IMR-90 (cell line): ENCODE measurements at regions not wholly inside any gene's neighbourhood (a gene's known extent, or its start where the extent isn't known, plus 50 kb on each side); places are given as distances from the start of the nearest gene placed in this dataset.

Experiments used
- ATAC-seq: fragments of 200-7000 bp; cut with Tn5 transposase; 2 replicates; pipeline ENCODE4 v1.9.1; 2020; ENCODE audit warnings: low read depth, mild to moderate bottlenecking, moderate library complexity
- BruUV-seq: library from RNA; stranded (reverse); fragments of 400-500 nt; replicated peaks from 2 replicates; lab custom pipeline; 2021; lab: Mats Ljungman, UMichigan
- CTCF ChIA-PET: fragments of 300-600 bp; formaldehyde crosslinking; extraction: SDS; loops from one replicate; lab custom pipeline; 2021; ENCODE audit warnings: antibody characterized with exemption; lab: Yijun Ruan, JAX
- POLR2A ChIA-PET: fragments of 300-600 bp; sonication (Branson Sonifier 250); formaldehyde crosslinking; loops from one replicate; lab custom pipeline; 2022; ENCODE audit warnings: antibody characterized with exemption; ENCODE audit not compliant: unreplicated experiment; lab: Charles Lee
- DNase-seq: peaks from one replicate; pipeline ENCODE4 v3.0.0; 2013
- H2AFZ ChIP-seq: replicated peaks from 2 replicates; pipeline ENCODE3; 2013; ENCODE audit warnings: low read length, mild to moderate bottlenecking; ENCODE audit not compliant: poor library complexity
- H2AK5ac ChIP-seq: 2 replicates; pipeline ENCODE4 v1.6.1; 2013; ENCODE audit warnings: low read depth, low read length, inconsistent platforms
- H2AK9ac ChIP-seq: replicated peaks from 2 replicates; pipeline ENCODE3; 2013; ENCODE audit warnings: mild to moderate bottlenecking, low read depth, low read length, moderate library complexity; ENCODE audit not compliant: poor library complexity
- H2BK120ac ChIP-seq: 2 replicates; pipeline ENCODE4 v1.6.1; 2013; ENCODE audit warnings: low read depth, low read length, inconsistent platforms
- H2BK15ac ChIP-seq: 3 replicates; pipeline ENCODE4 v1.6.1; 2013; ENCODE audit warnings: low read depth, low read length, inconsistent platforms
- H2BK20ac ChIP-seq: 2 replicates; pipeline ENCODE4 v1.6.1; 2013; ENCODE audit warnings: low read depth, mild to moderate bottlenecking, inconsistent platforms, low read length, moderate library complexity
- H2BK5ac ChIP-seq: 2 replicates; pipeline ENCODE4 v1.6.1; 2013; ENCODE audit warnings: mild to moderate bottlenecking, low read depth, low read length, inconsistent platforms; ENCODE audit not compliant: poor library complexity, severe bottlenecking
- H3K14ac ChIP-seq: replicated peaks from 2 replicates; pipeline ENCODE4 v1.6.1; 2013; ENCODE audit warnings: low read depth, low read length, inconsistent platforms
- H3K18ac ChIP-seq: 2 replicates; pipeline ENCODE4 v1.6.1; 2013; ENCODE audit warnings: low read depth, low read length, control low read depth
- H3K23ac ChIP-seq: 2 replicates; pipeline ENCODE4 v1.6.1; 2013; ENCODE audit warnings: low read depth, low read length, inconsistent platforms
- H3K27ac ChIP-seq: 2 replicates; pipeline ENCODE4 v1.5.1; 2013; ENCODE audit warnings: mild to moderate bottlenecking, control low read depth, low read length; ENCODE audit not compliant: insufficient read depth
- H3K27me3 ChIP-seq: 2 replicates; pipeline ENCODE4 v1.6.1; 2013; ENCODE audit warnings: low read length; ENCODE audit not compliant: control insufficient read depth, insufficient read depth
- H3K36me3 ChIP-seq: 2 replicates; pipeline ENCODE4 v1.6.1; 2013; ENCODE audit warnings: low read length, mixed read lengths; ENCODE audit not compliant: control insufficient read depth, insufficient read depth
- H3K4ac ChIP-seq: 2 replicates; pipeline ENCODE4 v1.6.1; 2013; ENCODE audit warnings: low read depth, low read length, inconsistent platforms
- H3K4me1 ChIP-seq: 2 replicates; pipeline ENCODE4 v1.6.1; 2013; ENCODE audit warnings: low read length, mixed read lengths; ENCODE audit not compliant: control insufficient read depth, insufficient read depth
- H3K4me2 ChIP-seq: 2 replicates; pipeline ENCODE4 v1.6.1; 2013; ENCODE audit warnings: low read depth, mild to moderate bottlenecking, control low read depth, low read length, moderate library complexity
- H3K4me3 ChIP-seq: 2 replicates; pipeline ENCODE4 v1.5.1; 2013; ENCODE audit warnings: low read depth, mild to moderate bottlenecking, control low read depth, low read length, moderate library complexity; ENCODE audit not compliant: insufficient read depth
- H3K56ac ChIP-seq: 2 replicates; pipeline ENCODE4 v1.6.1; 2013; ENCODE audit warnings: low read length, inconsistent platforms; ENCODE audit not compliant: insufficient read depth; ENCODE audit errors: extremely low read depth
- H3K79me1 ChIP-seq, 2 experiments: 2 replicates each; pipeline ENCODE4 v1.6.1; 2013; ENCODE audit warnings: low read length in 2 of 2, inconsistent platforms in 1 of 2, low read depth in 1 of 2
- H3K9ac ChIP-seq: 2 replicates; pipeline ENCODE4 v1.6.1; 2013; ENCODE audit warnings: low read depth, low read length, control low read depth
- H3K9me1 ChIP-seq: 2 replicates; pipeline ENCODE4 v1.6.1; 2013; ENCODE audit warnings: low read length, inconsistent platforms; ENCODE audit not compliant: insufficient read depth
- H3K9me3 ChIP-seq: 2 replicates; pipeline ENCODE4 v1.6.1; 2013; ENCODE audit warnings: low read length; ENCODE audit not compliant: control insufficient read depth, insufficient read depth
- H4K20me1 ChIP-seq: 2 replicates; pipeline ENCODE4 v1.6.1; 2013; ENCODE audit warnings: low read length, inconsistent platforms; ENCODE audit not compliant: insufficient read depth
- H4K5ac ChIP-seq: 2 replicates; pipeline ENCODE4 v1.6.1; 2013; ENCODE audit warnings: mild to moderate bottlenecking, low read depth, low read length, control low read depth
- H4K8ac ChIP-seq, 2 experiments: 2 replicates each; pipeline ENCODE4 v1.6.1; 2013; ENCODE audit warnings: low read depth in 2 of 2, low read length in 2 of 2, control low read depth in 1 of 2, inconsistent platforms in 1 of 2
- H4K91ac ChIP-seq: 2 replicates; pipeline ENCODE4 v1.6.1; 2013; ENCODE audit warnings: low read depth, low read length, inconsistent platforms; ENCODE audit not compliant: insufficient read depth
- MXI1 ChIP-seq: IDR thresholded peaks from 2 replicates; pipeline ENCODE4 v1.6.1; 2012; ENCODE audit warnings: low read depth, mild to moderate bottlenecking, low read length, moderate library complexity, borderline replicate concordance
- WGBS, 2 experiments: methylation state at CpG; one replicate each; pipeline versions ENCODE4 v1.1.5 to v1.1.7; 2013; ENCODE audit warnings: missing lambda C conversion rate in 2 of 2; ENCODE audit not compliant: insufficient read length in 1 of 2; ENCODE audit errors: extremely low coverage in 2 of 2; 5-methylcytosine and 5-hydroxymethylcytosine counted together
- dilution Hi-C: fragments of 300-500 bp; cut with HindIII; formaldehyde crosslinking; loops from one replicate; pipeline ENCODE4 v1.14.3; 2018; ENCODE audit warnings: low sequenced_read_pairs; ENCODE audit not compliant: unreplicated experiment
- in situ Hi-C: fragments of 300-500 bp; cut with MboI; formaldehyde crosslinking; loops from 3 replicates; pipeline ENCODE4 v1.14.3; 2019; ENCODE audit warnings: low sequenced_read_pairs, inconsistent platforms, mixed read lengths
- intact Hi-C: fragments of 100-400 bp; cut with micrococcal nuclease; formaldehyde crosslinking; loops from 2 replicates; pipeline ENCODE4 v1.10.0; 2022

GRCh38 chr12:124167141-124167540 lies 127.8 kb upstream of the RFLNA start:
- Histone ChIP-seq H2BK20ac (no peak overlapping the region), H3K14ac (no peak overlapping the region), H3K27ac (no peak overlapping the region), H2BK120ac (no peak overlapping the region), H4K20me1 (no peaks in the 10 kb centered on the region; the same call in 1 of the 2 replicates), H3K56ac (no peak overlapping the region), H3K4me3 (no peak overlapping the region), H3K79me1 (no peaks in the 10 kb centered on the region), H3K23ac (no peak overlapping the region), H2BK5ac (no peak overlapping the region), H3K9me3 (no peaks in the 10 kb centered on the region; the same call in 1 of the 2 replicates), H3K9me1 (no peaks in the 10 kb centered on the region), H3K4ac (no peak overlapping the region), H2AFZ (no peak overlapping the region), H3K18ac (no peak overlapping the region), H3K4me2 (no peak overlapping the region), H3K36me3 (no peaks in the 10 kb centered on the region), H3K4me1 (no peaks in the 10 kb centered on the region), H4K8ac (no peak overlapping the region), H2BK15ac (no peak overlapping the region), H4K91ac (no peak overlapping the region), H4K5ac (no peak overlapping the region), H2AK9ac (no peak overlapping the region), H3K9ac (no peak overlapping the region), H2AK5ac (no peak overlapping the region), H3K27me3 (peaks cover 14% of the 10 kb centered on the region)
- no TSS peak for BruUV-seq
- in situ Hi-C loops: no loop called here
- intact Hi-C loops: no loop called here
- POLR2A ChIA-PET: no interaction called here
- CTCF ChIA-PET: no interaction called here
- no peak for ATAC-seq
- 78% methylated on average over 19 of the region's 21 CpGs; no CpG with 5 or more reads in 1 of the 2 experiments for WGBS, 2 experiments
- dilution Hi-C loops: no loop called here
- no peak for TF ChIP-seq MXI1
- no peak for DNase-seq
